Natural killer cell (primary cell): ENCODE measurements at regions not wholly inside any gene's neighbourhood (a gene's known extent, or its start where the extent isn't known, plus 50 kb on each side); places are given as distances from the start of the nearest gene placed in this dataset.
A peak's percentile ranks its signal among the peaks of the same experiment; 100 is the strongest.

Experiments
- ATAC-seq, 3 donors: fragments of 150-1000 bp in 2 of 3; fragments of 200-7000 bp in 1 of 3; cut with Tn5 transposase; 1 replicate in 1 of 3; 2 replicates in 2 of 3; pipeline ENCODE4 v1.10.0; 2021; ENCODE audit warnings: mild to moderate bottlenecking in 2 of 3, moderate library complexity in 2 of 3
- DNase-seq, 2 donors: peaks; one replicate each; pipeline versions ENCODE4 v3.0.0 to v3.0.0-alpha.2; 2013 to 2021; ENCODE audit warnings: mixed read lengths in 1 of 2
- H3K27ac ChIP-seq: one replicate; pipeline ENCODE4 v1.5.1; 2013; ENCODE audit warnings: mild to moderate bottlenecking, low read length
- H3K27me3 ChIP-seq: one replicate; pipeline ENCODE4 v1.6.1; 2013; ENCODE audit warnings: low read length; ENCODE audit not compliant: control insufficient read depth, insufficient read depth
- H3K36me3 ChIP-seq: one replicate; pipeline ENCODE4 v1.6.1; 2013; ENCODE audit warnings: low read length; ENCODE audit not compliant: control insufficient read depth, insufficient read depth
- H3K4me1 ChIP-seq: one replicate; pipeline ENCODE4 v1.6.1; 2013; ENCODE audit warnings: low read length; ENCODE audit not compliant: control insufficient read depth, insufficient read depth
- H3K4me3 ChIP-seq: one replicate; pipeline ENCODE4 v1.5.1; 2013; ENCODE audit warnings: low read length
- H3K9me3 ChIP-seq: one replicate; pipeline ENCODE4 v1.6.1; 2013; ENCODE audit warnings: low read length; ENCODE audit not compliant: control insufficient read depth, insufficient read depth
- H3K27ac Mint-ChIP-seq, 2 donors: one replicate each; pipeline ENCODE4 v1.8.0; 2022; ENCODE audit warnings: mild to moderate bottlenecking in 2 of 2, mixed read lengths in 2 of 2, moderate library complexity in 1 of 2
- H3K27me3 Mint-ChIP-seq, 2 donors: one replicate each; pipeline ENCODE4 v1.8.0; 2022; ENCODE audit warnings: low read depth in 2 of 2, mixed read lengths in 2 of 2
- H3K36me3 Mint-ChIP-seq: one replicate; pipeline ENCODE4 v1.8.0; 2022; ENCODE audit warnings: mixed read lengths
- H3K4me1 Mint-ChIP-seq, 2 donors: one replicate each; pipeline ENCODE4 v1.8.0; 2022; ENCODE audit warnings: mixed read lengths in 2 of 2
- H3K4me3 Mint-ChIP-seq: one replicate; pipeline ENCODE4 v1.8.0; 2022; ENCODE audit warnings: mild to moderate bottlenecking, moderate library complexity, mixed read lengths
- H3K9me3 Mint-ChIP-seq, 2 donors: one replicate each; pipeline ENCODE4 v1.8.0; 2022; ENCODE audit warnings: mixed read lengths in 2 of 2
- WGBS: methylation state at CpG from one replicate; pipeline ENCODE4 v1.1.7; 2013; ENCODE audit warnings: missing lambda C conversion rate; ENCODE audit not compliant: insufficient coverage; 5-methylcytosine and 5-hydroxymethylcytosine counted together
- intact Hi-C: fragments of 100-400 bp; cut with micrococcal nuclease; formaldehyde crosslinking; loops from one replicate; pipeline ENCODE4 v1.14.2; 2022
- TF ChIP-seq, protein P1 (sequence below): fragments of 200-600 bp; IDR thresholded peaks from one replicate; pipeline ENCODE4 v1.8.0; 2022; ENCODE audit warnings: antibody characterized with exemption

DNA sequence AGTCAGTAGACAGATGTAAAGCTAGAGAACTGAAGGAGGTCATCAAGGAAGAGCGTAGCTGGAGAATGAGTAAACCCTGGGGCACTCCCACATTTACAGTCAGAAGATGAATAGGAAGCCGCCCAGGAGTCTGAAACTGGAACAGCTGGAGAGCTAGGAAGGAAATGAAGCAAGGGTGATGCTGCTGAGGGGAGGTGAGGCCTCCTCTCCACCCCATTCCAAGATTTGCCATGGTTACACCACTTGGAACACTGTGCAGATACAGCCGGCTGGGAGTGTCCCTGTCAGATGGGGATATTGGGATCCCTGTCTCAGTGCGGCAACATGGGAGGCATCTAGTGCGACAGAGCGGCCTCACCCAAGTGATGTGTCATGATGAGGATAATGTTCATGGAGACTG is 51.8 kb upstream of the GPI start:
- ATAC-seq (no peak), DNase-seq (no peak)
- Mint-ChIP-seq H3K27ac (no peak overlapping the region), H3K9me3 (no peaks in the 10 kb centered on the region), H3K4me3 (no peak overlapping the region), H3K27me3 (no peaks in the 10 kb centered on the region), H3K36me3 (no peaks in the 10 kb centered on the region), H3K4me1 (peaks cover 35 to 63% of the 10 kb centered on the region in 2 donors)
- intact Hi-C loops: no loop called here
- 91% methylated on average over 6 of the region's 6 CpGs for WGBS
- TF ChIP-seq, protein P1, sequence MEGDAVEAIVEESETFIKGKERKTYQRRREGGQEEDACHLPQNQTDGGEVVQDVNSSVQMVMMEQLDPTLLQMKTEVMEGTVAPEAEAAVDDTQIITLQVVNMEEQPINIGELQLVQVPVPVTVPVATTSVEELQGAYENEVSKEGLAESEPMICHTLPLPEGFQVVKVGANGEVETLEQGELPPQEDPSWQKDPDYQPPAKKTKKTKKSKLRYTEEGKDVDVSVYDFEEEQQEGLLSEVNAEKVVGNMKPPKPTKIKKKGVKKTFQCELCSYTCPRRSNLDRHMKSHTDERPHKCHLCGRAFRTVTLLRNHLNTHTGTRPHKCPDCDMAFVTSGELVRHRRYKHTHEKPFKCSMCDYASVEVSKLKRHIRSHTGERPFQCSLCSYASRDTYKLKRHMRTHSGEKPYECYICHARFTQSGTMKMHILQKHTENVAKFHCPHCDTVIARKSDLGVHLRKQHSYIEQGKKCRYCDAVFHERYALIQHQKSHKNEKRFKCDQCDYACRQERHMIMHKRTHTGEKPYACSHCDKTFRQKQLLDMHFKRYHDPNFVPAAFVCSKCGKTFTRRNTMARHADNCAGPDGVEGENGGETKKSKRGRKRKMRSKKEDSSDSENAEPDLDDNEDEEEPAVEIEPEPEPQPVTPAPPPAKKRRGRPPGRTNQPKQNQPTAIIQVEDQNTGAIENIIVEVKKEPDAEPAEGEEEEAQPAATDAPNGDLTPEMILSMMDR: no peak
- peaks cover 31% of the 10 kb centered on the region for H3K4me1 ChIP-seq
- no peaks in the 10 kb centered on the region for H3K36me3 ChIP-seq
- no peaks in the 10 kb centered on the region for H3K9me3 ChIP-seq
- H3K4me3 ChIP-seq: no peak overlapping the region
- no peak overlapping the region for H3K27ac ChIP-seq
- no peaks in the 10 kb centered on the region for H3K27me3 ChIP-seq

DNA sequence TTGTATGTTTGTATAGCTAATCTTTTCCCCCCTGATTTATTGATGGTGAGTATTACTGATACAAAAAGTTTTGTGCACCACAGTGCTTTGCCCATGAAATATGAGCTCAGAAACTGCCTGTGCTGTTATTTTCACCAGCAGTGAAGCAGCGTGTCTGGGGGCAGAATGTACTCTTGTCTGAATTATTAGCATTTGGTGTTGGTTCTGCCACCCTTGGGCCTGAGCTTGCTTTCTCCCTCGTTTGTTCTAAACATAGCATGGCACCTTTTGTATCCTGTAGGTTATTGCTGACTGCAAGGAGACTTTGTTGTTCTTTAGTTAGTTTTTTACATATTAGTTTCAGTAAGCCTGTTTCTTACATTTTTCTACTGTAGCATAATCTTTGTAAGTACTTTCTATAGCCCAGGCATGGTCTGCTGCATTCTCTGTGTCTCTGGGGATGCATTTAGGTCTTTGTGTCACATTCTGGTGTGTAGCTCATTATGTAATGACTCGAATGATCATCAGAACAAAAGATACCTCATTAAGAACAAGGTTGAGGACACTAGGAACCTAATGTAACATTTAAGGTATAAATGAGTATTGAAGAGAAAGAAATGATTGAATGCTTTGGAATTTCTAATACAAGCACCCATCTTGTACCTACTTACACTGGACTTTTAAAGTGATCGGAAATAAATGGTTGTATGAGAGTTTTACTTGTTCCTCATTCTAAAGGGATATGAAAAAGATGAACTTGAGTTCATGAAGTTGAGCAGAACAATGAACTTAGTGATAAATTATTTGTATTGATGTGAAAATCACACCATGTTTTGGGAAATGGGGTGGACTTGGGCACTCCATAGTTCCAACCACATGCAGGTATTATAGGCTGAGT is 50.3 kb upstream of the GPI start:
- H3K4me1 ChIP-seq: peaks cover 20% of the 10 kb centered on the region
- ATAC-seq (no peak), DNase-seq (no peak)
- H3K36me3 ChIP-seq: no peaks in the 10 kb centered on the region
- no peaks in the 10 kb centered on the region for H3K36me3 Mint-ChIP-seq
- peaks cover 31 to 61% of the 10 kb centered on the region in 2 donors for H3K4me1 Mint-ChIP-seq
- no peak overlapping the region for H3K27ac ChIP-seq
- peak overlapping the region in 1 of 2 donors; percentile 35 for H3K27ac Mint-ChIP-seq
- no peaks in the 10 kb centered on the region for H3K9me3 Mint-ChIP-seq
- no peaks in the 10 kb centered on the region for H3K9me3 ChIP-seq
- intact Hi-C loops: no loop called here
- WGBS: 68% methylated on average over 2 of the region's 4 CpGs
- TF ChIP-seq, protein P1: no peak
- no peak overlapping the region for H3K4me3 ChIP-seq
- no peak overlapping the region for H3K4me3 Mint-ChIP-seq
- no peaks in the 10 kb centered on the region for H3K27me3 ChIP-seq
- no peaks in the 10 kb centered on the region for H3K27me3 Mint-ChIP-seq
